HG03521 (cell line): ENCODE measurements at regions not wholly inside any gene's neighbourhood (a gene's known extent, or its start where the extent isn't known, plus 50 kb on each side); places are given as distances from the start of the nearest gene placed in this dataset.
A peak's percentile ranks its signal among the peaks of the same experiment; 100 is the strongest.

Experiments used
- ATAC-seq: cut with Tn5 transposase; IDR thresholded peaks from one replicate; pipeline ENCODE4 v1.9.1; 2021; ENCODE audit warnings: mild to moderate bottlenecking, moderate library complexity; ENCODE audit not compliant: unreplicated experiment

GRCh38 chr13:106918557-106918860, 350.6 kb upstream of the ARGLU1 start:
- no peak for ATAC-seq

GRCh38 chr13:106917673-106918556, 350.0 kb upstream of the ARGLU1 start:
- peak; percentile 91 for ATAC-seq

GRCh38 chr13:106917024-106917571, 349.2 kb upstream of the ARGLU1 start:
- ATAC-seq, result no peak

GRCh38 chr13:106916329-106916976, 348.5 kb upstream of the ARGLU1 start:
- no peak for ATAC-seq

GRCh38 chr13:106915146-106915545, 347.2 kb upstream of the ARGLU1 start:
- ATAC-seq, result no peak

- no peak for ATAC-seq
Measured at GRCh38 chr13:106911627-106912026, 343.7 kb upstream of the ARGLU1 start.

- ATAC-seq, result no peak
Measured at GRCh38 chr13:106911020-106911419, 343.1 kb upstream of the ARGLU1 start.

GRCh38 chr13:106906426-106906996, 338.6 kb upstream of the ARGLU1 start:
- no peak for ATAC-seq

GRCh38 chr13:106905380-106906162, 337.6 kb upstream of the ARGLU1 start:
- no peak for ATAC-seq

- no peak for ATAC-seq
Measured at GRCh38 chr13:106899442-106899841, 331.5 kb upstream of the ARGLU1 start.

GRCh38 chr13:106898231-106898630, 330.3 kb upstream of the ARGLU1 start:
- no peak for ATAC-seq

- ATAC-seq, result no peak
Measured at GRCh38 chr13:106888148-106888547, 320.2 kb upstream of the ARGLU1 start.

- ATAC-seq, result no peak
Measured at GRCh38 chr13:106887686-106888085, 319.7 kb upstream of the ARGLU1 start.

GRCh38 chr13:106883976-106884375, 316.0 kb upstream of the ARGLU1 start:
- no peak for ATAC-seq

- no peak for ATAC-seq
Measured at GRCh38 chr13:106882246-106882645, 314.3 kb upstream of the ARGLU1 start.

GRCh38 chr13:106879806-106880205, 311.9 kb upstream of the ARGLU1 start:
- ATAC-seq, result no peak

GRCh38 chr13:106874323-106874722, 306.4 kb upstream of the ARGLU1 start:
- ATAC-seq, result no peak

- no peak for ATAC-seq
Measured at GRCh38 chr13:106873810-106874209, 305.9 kb upstream of the ARGLU1 start.

GRCh38 chr13:106867249-106867648, 299.3 kb upstream of the ARGLU1 start:
- no peak for ATAC-seq

- ATAC-seq, result no peak
Measured at GRCh38 chr13:106865716-106866440, 297.9 kb upstream of the ARGLU1 start.
